Endothelial cell of umbilical vein (primary cell): ENCODE measurements at regions not wholly inside any gene's neighbourhood (a gene's known extent, or its start where the extent isn't known, plus 50 kb on each side); places are given as distances from the start of the nearest gene placed in this dataset.

Experiments used
- CTCF ChIP-seq, 2 donors: IDR thresholded peaks; 1 replicate in 1 of 2; 2 replicates in 1 of 2; pipeline ENCODE4 v1.5.1; 2011; ENCODE audit warnings: low read length in 2 of 2, mild to moderate bottlenecking in 2 of 2, moderate library complexity in 2 of 2, control low read depth in 1 of 2, inconsistent platforms in 1 of 2, low read depth in 1 of 2; ENCODE audit not compliant: insufficient read depth in 1 of 2; ENCODE audit errors: extremely low read depth in 1 of 2
- EZH2 ChIP-seq: IDR thresholded peaks from 2 replicates; pipeline ENCODE4 v1.6.1; 2012; ENCODE audit warnings: borderline replicate concordance, low read depth, mild to moderate bottlenecking, moderate library complexity, low read length, inconsistent platforms; ENCODE audit not compliant: severe bottlenecking
- FOS ChIP-seq: IDR thresholded peaks from 2 replicates; pipeline ENCODE4 v1.6.1; 2011; ENCODE audit warnings: mild to moderate bottlenecking, low read length, moderate library complexity, borderline replicate concordance; ENCODE audit not compliant: insufficient read depth
- JUN ChIP-seq: IDR thresholded peaks from 2 replicates; pipeline ENCODE4 v1.6.1; 2011; ENCODE audit warnings: borderline replicate concordance, low read depth; ENCODE audit not compliant: insufficient read length, insufficient read depth
- MAX ChIP-seq: IDR thresholded peaks from 2 replicates; pipeline ENCODE4 v1.6.1; 2011; ENCODE audit not compliant: insufficient read depth, insufficient read length
- POLR2A ChIP-seq: IDR thresholded peaks from 2 replicates; pipeline ENCODE4 v1.6.1; 2012; ENCODE audit warnings: low read depth, mild to moderate bottlenecking, control low read depth, low read length
- POLR2AphosphoS5 ChIP-seq: IDR thresholded peaks from 2 replicates; pipeline ENCODE4 v1.6.1; 2012; ENCODE audit warnings: low read depth, mild to moderate bottlenecking, control low read depth, low read length, moderate library complexity; ENCODE audit not compliant: insufficient read depth

- TF ChIP-seq POLR2AphosphoS5 (no peak), CTCF (IDR thresholded peaks at IDR 0.05; ENCODE audit: extremely low read depth in 1 of 2, insufficient read depth in 1 of 2, low read depth in 1 of 2, low read length in 2 of 2) (no peak), EZH2 (no peak), JUN (no peak), POLR2A (no peak), MAX (no peak), FOS (no peak)
Measured at GRCh38 chr4:55747793-55748192, 71.8 kb upstream of the EXOC1L start.
